ENCODE measurements at regions not wholly inside any gene's neighbourhood (a gene's known extent, or its start where the extent isn't known, plus 50 kb on each side); places are given as distances from the start of the nearest gene placed in this dataset.
"Not testable (repeated sequence)": the region's sequence is repeated elsewhere in the genome, so short reads cannot be mapped to it uniquely, and the experiment has no call there.

- no peak for DNase-seq
These were observed 333.7 kb downstream of the PCNX1 start for GRCh38 chr14:71240866-71241520.

- DNase-seq, result no peak
These were observed 335.0 kb downstream of the PCNX1 start for GRCh38 chr14:71242237-71242748.

- no peak for DNase-seq
These were observed 336.4 kb downstream of the PCNX1 start for GRCh38 chr14:71243697-71244096.

- DNase-seq, result no peak
These were observed 337.1 kb downstream of the PCNX1 start for GRCh38 chr14:71244341-71244740.

- DNase-seq, result no peak
These were observed 338.6 kb downstream of the PCNX1 start for GRCh38 chr14:71245659-71246361.

GRCh38 chr14:71246539-71246938, 339.3 kb downstream of the PCNX1 start:
- DNase-seq, result no peak

GRCh38 chr14:71247106-71247505, 339.8 kb downstream of the PCNX1 start:
- no peak for DNase-seq

GRCh38 chr14:71248194-71248593, 340.9 kb downstream of the PCNX1 start:
- no peak for DNase-seq

GRCh38 chr14:71250347-71250746, 343.1 kb downstream of the PCNX1 start:
- no peak for DNase-seq

GRCh38 chr14:71250791-71251190, 343.5 kb downstream of the PCNX1 start:
- no peak for DNase-seq

GRCh38 chr14:71254091-71254719, 346.9 kb downstream of the PCNX1 start:
- DNase-seq, result not testable (repeated sequence)

GRCh38 chr14:71261206-71261605, 353.9 kb downstream of the PCNX1 start:
- DNase-seq, result no peak

- no peak for DNase-seq
These were observed 355.2 kb downstream of the PCNX1 start for GRCh38 chr14:71262441-71262840.

GRCh38 chr14:71264260-71264659, 357.0 kb downstream of the PCNX1 start:
- no peak for DNase-seq

- DNase-seq, result no peak
These were observed 359.8 kb downstream of the PCNX1 start for GRCh38 chr14:71267007-71267513.

- DNase-seq, result no peak
These were observed 360.4 kb downstream of the PCNX1 start for GRCh38 chr14:71267691-71268090.

GRCh38 chr14:71270111-71270510, 362.9 kb downstream of the PCNX1 start:
- no peak for DNase-seq

- DNase-seq, result no peak
These were observed 364.1 kb downstream of the PCNX1 start for GRCh38 chr14:71271166-71271945.

- no peak for DNase-seq
These were observed 366.1 kb downstream of the PCNX1 start for GRCh38 chr14:71273366-71273765.

GRCh38 chr14:71284048-71284447, 376.8 kb downstream of the PCNX1 start:
- no peak for DNase-seq

- no peak for DNase-seq
These were observed 378.9 kb downstream of the PCNX1 start for GRCh38 chr14:71286126-71286525.

GRCh38 chr14:71287567-71287966, 380.3 kb downstream of the PCNX1 start:
- no peak for DNase-seq

- no peak for DNase-seq
These were observed 382.3 kb downstream of the PCNX1 start for GRCh38 chr14:71289536-71289935.
